ENCODE measurements at regions not wholly inside any gene's neighbourhood (a gene's known extent, or its start where the extent isn't known, plus 50 kb on each side); places are given as distances from the start of the nearest gene placed in this dataset.

DNA sequence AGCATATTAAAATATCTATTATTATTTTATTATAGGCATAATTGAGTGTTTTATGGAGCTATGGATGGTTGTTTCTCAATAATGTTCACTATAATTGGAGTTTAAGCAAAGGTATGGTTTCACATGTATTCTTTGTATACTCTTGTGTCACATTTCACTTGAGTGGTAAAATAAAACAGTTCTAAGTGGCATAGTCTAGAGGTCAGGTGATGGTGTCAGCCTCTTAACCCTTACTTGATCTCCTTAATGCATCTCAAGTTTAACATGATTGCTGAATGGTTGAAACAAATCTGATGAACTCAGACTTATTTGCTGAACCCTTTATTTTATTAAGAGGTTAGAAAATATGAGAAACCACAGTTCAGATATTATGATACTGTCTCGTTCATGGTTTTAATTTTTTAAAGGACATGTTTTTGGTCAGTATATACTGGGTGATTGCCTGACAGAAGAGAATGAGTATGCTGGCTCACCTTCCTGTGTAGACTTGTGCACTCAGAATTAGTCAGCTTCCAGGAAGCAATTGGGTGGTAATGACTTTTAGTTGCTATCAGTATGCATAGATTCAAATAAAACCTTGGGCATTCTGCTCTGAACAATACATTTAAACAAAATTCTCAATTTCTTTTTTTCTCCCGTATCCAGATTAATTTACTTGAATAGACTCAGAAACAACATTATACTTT, 464.6 kb downstream of the PCNX1 start:
- TF ChIP-seq, protein P1, sequence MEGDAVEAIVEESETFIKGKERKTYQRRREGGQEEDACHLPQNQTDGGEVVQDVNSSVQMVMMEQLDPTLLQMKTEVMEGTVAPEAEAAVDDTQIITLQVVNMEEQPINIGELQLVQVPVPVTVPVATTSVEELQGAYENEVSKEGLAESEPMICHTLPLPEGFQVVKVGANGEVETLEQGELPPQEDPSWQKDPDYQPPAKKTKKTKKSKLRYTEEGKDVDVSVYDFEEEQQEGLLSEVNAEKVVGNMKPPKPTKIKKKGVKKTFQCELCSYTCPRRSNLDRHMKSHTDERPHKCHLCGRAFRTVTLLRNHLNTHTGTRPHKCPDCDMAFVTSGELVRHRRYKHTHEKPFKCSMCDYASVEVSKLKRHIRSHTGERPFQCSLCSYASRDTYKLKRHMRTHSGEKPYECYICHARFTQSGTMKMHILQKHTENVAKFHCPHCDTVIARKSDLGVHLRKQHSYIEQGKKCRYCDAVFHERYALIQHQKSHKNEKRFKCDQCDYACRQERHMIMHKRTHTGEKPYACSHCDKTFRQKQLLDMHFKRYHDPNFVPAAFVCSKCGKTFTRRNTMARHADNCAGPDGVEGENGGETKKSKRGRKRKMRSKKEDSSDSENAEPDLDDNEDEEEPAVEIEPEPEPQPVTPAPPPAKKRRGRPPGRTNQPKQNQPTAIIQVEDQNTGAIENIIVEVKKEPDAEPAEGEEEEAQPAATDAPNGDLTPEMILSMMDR (conservative IDR thresholded peaks at IDR 0.05; ENCODE audit: low read depth), result no peak
- DNase-seq (ENCODE audit: low spot score), result peak; percentile 77
- ChIA-PET CTCF (no interaction called here), POLR2A (ENCODE audit: low non-redundant PET) (no interaction called here)
- peak overlapping the region; percentile 96 for H3K27ac ChIP-seq

DNA sequence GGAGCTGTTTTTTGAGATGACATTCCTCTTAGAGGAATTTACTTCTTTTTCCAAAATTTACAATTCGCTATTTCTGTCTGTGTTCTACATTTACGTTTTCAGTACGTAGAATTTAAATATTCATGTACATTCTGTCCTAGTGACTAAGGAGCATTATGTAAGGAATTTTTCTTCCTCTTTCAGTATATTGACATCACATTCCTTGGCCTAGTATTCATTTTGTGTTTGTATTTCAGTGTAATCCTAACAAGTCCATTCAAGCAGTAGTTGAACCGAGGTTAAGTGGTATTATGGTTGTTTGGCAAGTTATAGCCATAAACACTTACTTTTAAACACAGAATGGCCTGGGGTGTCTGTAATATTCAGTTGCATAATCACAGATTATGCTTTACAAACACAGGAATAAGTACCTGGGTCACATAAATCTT, 465.2 kb downstream of the PCNX1 start:
- DNase-seq (ENCODE audit: low spot score), result peak; percentile 93
- peak overlapping the region; percentile 96 for H3K27ac ChIP-seq

DNA sequence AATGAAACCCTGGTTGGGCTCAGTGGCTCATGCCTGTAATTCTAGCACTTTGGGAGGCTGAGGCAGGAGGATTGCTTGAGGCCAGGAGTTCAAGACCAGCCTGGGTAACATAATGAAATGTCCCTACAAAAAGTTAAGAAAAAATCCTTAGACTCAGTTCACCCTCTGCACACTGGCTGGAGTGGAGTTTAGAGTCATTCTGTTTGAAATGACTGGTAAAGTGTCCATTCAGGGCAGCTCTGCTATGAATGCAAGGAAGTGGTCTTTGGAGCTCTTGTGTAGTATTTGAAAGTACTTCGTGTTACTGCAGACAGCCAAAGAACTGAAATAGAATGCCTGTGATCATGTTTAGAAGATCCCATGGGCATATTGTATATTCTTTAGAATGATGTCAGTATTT, 466.5 kb downstream of the PCNX1 start:
- TF ChIP-seq, protein P1 (conservative IDR thresholded peaks at IDR 0.05; ENCODE audit: low read depth), result no peak
- peak overlapping the region; percentile 96 for H3K27ac ChIP-seq
- ChIA-PET POLR2A (ENCODE audit: low non-redundant PET) (interaction anchor here (0.5 kb wide), 1 partner anchor 47 kb away, joined by 8 read pairs; no protein-coding TSS in a partner anchor), CTCF (no interaction called here)
- no peak for DNase-seq (ENCODE audit: low spot score)

More for the DNA sequence above, 465.2 kb downstream of the PCNX1 start:
- TF ChIP-seq, protein P1 (conservative IDR thresholded peaks at IDR 0.05; ENCODE audit: low read depth), result no peak
- ChIA-PET POLR2A (ENCODE audit: low non-redundant PET) (no interaction called here), CTCF (no interaction called here)

DNA sequence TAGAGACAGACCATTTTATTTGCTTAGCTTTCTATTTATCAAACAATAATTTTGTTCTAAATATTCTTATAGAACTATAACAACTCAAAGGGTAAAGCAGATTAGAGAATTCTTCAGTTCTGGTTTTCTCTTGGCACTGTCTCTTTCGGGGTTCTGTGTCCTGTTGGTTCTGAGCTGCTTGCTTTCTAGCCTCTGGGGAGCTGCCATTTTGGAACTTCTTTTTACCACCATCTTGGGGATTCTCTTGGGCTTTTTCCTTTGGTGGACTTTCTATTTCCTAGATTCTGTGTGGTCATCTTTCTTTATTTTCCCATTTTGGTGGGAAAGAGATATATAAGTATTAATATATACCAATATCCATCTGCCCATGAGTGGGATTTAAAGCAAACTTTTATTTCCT, 467.7 kb downstream of the PCNX1 start:
- H3K27ac ChIP-seq, result no peak overlapping the region
- DNase-seq (ENCODE audit: low spot score), result no peak
- TF ChIP-seq, protein P1 (conservative IDR thresholded peaks at IDR 0.05; ENCODE audit: low read depth), result no peak
- CTCF ChIA-PET, result interaction anchor here (0.6 kb wide), 1 partner anchor 104 kb away, joined by 4 read pairs; no protein-coding TSS in a partner anchor
- POLR2A ChIA-PET (ENCODE audit: low non-redundant PET), result no interaction called here

DNA sequence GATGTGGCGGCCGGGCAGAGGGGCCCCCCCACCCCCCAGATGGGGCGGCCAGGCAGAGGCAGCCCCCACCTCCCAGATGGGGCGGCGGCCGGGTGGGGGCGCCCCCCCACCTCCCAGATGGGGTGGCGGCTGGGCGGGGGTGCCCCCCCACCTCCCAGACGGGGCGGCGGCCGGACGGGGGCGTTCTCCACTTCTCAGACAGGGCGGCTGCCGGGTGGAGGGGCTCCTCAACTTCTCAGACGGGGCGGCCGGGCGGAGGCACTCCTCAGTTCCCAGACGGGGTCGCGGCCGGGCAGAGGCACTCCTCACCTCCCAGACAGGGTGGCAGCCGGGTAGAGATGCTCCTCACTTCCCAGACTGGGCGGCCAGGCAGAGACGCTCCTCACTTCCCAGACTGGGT, 469.8 kb downstream of the PCNX1 start:
- TF ChIP-seq, protein P1 (conservative IDR thresholded peaks at IDR 0.05; ENCODE audit: low read depth), result no peak
- ChIA-PET POLR2A (ENCODE audit: low non-redundant PET) (no interaction called here), CTCF (no interaction called here)
- no peak for DNase-seq (ENCODE audit: low spot score)
- peak overlapping the region; percentile 39 for H3K27ac ChIP-seq

DNA sequence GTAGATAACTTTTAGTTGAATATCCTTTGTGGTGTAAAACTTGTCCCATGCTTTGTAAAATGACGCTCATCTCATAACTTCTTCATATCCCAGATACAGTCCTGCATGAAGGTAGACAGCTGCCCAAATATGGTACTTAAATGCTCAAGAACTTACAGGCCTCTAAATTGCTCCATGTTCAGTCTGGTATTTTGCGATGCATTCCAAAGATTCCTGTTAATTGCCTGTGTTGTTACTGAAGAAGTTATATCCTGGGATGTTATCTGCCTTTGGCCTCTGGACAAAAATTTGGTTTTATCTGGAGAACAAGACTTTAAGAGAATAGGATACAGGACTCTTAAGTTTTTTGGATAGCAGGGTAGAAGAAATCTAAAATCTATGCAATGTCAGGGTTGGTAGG, 473.0 kb downstream of the PCNX1 start:
- peak; percentile 22 for DNase-seq (ENCODE audit: low spot score)
- TF ChIP-seq, protein P1 (conservative IDR thresholded peaks at IDR 0.05; ENCODE audit: low read depth), result no peak
- no peak overlapping the region for H3K27ac ChIP-seq
- POLR2A ChIA-PET (ENCODE audit: low non-redundant PET), result no interaction called here
- CTCF ChIA-PET, result no interaction called here
